GM19395 (cell line): ENCODE measurements at regions not wholly inside any gene's neighbourhood (a gene's known extent, or its start where the extent isn't known, plus 50 kb on each side); places are given as distances from the start of the nearest gene placed in this dataset.

Experiments used
- ATAC-seq: cut with Tn5 transposase; IDR thresholded peaks from one replicate; pipeline ENCODE4 v1.9.1; 2021; ENCODE audit warnings: mild to moderate bottlenecking, moderate library complexity; ENCODE audit not compliant: unreplicated experiment

DNA sequence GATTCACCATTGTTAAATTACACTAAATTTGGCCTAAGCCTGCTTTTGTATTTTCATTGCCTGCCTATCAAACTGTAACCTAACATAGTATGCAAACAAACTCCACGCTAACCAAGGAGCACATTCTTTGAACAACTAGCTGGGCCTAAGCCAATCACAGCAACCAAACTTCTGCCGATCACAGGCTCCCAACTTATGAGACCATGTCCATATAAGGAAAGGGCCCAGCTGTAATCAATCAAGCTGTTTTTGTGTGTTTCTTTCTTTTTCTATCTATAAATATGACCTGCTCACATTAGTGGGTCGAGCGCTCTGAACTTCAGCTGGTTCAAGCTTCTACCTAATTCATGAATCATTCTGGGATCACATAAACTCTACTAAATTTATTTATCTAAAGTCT lies 473.6 kb downstream of the SI start:
- ATAC-seq, result no peak

- no peak for ATAC-seq
These were observed 500.6 kb downstream of the SI start for GRCh38 chr3:164577667-164578210.

DNA sequence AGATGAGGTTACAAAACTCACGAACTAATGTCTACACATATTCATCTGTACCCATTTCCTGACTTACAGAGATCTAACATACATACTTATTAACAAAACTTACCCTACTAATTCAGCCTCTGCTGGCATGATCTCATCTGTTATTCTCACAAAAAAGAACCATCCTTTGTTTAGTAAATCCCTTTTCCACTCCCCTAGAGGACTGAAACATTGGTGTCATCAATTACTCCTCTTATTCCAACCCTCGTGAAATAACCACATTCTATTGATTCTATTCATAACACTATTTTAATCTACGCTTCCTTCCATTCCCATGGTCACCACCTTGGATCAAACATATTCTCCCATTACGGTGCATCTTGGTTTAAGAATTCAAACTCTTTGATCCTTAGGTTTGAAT lies 505.9 kb downstream of the SI start:
- no peak for ATAC-seq

DNA sequence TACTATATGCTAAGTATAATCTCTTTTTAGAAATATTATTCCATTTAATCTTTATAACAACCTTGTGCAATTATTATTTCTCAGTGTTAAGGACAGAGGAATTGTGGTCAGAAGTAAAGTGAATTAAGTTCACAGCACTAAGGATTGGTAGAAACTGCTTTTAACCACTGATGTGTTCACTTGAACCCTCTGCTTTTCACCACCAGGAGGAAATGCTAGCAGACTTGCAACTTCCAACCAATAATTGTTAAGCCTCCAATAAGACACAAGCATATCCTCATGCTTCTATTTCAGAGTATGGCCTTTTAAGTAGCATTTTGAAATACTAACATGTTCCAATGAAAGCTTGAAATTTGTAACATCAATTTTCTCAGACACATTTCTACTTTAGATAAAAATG lies 527.4 kb downstream of the SI start:
- ATAC-seq, result no peak

- no peak for ATAC-seq
These were observed 539.1 kb downstream of the SI start for GRCh38 chr3:164539215-164539614.

DNA sequence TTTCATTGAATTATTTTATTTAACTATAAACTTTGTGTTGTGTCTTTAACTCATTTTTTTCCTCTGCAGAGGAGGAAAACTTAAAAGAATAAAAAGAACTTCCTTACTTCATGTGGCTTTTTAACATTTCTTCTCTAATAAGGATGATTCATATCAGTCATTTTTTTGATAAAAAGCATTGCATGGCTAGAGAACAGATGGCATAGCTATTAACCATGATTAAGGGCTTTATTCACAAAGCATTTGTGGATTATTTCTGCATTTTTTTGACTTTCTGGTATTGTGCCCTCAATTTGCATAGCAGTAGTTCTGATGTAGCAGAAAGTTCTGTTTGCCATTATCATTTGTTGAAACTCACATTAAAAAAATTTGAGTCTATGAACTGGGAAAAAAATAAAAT lies 540.8 kb downstream of the SI start:
- ATAC-seq, result no peak

- ATAC-seq, result no peak
These were observed 545.0 kb downstream of the SI start for GRCh38 chr3:164533275-164533674.

GRCh38 chr3:164526250-164526649 lies 552.0 kb downstream of the SI start:
- no peak for ATAC-seq

DNA sequence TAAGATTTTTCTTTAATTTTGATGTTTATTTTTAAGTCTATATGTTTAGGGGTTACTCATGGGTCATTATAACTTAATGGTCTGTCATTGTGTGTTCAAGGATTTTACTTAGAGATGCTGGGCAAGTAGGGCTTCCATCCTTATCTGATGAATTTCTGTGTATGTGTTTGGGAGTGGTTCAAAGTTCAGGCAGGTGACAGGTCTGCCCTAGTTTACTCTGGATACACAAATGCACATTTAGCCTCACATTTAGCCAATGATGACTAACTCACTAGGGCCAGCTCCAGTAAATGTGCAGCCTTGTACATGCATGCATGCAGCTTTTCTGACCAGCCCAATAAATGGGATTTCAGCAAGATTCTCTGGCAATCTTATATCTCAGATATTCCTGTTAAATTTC lies 554.1 kb downstream of the SI start:
- ATAC-seq, result no peak

DNA sequence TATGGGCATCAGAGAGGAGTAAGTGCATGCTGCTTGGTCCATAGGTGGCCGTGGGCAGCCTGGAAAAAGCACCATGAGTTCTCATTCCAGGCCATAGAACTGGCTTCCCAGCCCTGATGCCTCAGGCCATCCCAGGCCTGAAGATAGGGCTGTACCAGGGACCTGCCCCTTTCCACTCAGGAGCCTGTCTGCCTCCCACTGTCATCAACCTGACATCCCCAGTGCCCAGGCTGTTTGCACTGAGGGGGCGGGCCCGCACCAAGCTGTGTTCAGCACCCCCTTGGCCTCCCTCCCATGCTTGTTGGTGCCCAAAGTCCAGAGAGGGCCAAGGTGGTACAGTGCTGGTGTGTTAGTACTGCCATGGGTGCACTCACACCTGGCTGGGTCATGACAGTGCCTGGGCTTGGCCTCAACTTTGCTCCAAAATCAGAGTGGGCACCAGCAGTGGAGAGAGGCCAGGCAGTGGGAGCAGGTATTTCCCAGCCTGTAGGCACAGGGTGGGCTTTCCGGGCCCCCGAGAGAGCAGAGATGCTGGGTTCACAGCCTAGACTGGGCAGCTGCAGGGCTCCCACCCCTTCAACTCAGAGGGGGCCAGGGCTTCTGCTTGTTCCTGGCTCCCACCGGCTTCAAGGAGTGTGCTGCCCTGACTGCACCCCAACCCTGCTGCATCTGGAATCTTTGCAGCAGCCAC lies 556.1 kb downstream of the SI start:
- ATAC-seq, result no peak

- ATAC-seq, result no peak
These were observed 556.7 kb downstream of the SI start for GRCh38 chr3:164521644-164522043.

DNA sequence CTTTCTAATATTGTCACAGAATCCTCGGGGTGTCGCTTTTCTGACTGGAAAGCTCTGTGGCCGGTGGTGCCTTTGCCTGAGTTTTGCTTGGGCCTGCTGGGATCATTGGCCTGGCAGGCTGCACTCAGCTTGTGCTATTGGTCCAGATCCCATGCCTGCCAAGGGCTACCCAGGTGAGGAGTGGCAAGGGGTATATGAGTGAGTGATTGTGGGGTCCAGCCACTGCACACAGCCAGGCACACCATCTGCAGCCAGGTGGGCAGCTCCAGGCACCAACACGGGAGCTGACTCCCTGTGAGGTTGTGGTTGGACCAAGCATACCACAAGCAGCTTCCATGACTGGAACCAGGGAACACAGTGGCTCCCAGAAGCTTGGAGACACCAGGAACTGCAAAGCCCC lies 557.2 kb downstream of the SI start:
- no peak for ATAC-seq

DNA sequence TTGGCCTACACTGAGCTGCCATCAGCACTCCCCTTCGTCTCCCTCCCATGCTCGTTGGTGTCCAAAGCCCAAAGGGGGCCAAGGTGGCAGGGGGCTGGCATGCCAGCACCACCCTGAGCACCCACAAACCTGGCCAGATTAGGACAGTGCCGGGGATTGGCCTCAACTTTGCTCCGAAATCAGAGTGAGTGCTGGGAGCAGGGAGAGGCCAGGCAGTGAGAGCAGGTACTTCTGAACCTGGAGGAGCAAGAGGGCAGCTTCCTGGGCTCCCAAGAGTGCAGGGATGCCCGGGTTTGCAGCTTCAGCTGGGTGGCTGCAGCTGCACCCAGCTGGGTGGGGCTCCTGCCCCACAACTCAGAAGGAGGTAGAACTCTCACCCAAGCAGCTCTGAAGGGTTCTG lies 563.0 kb downstream of the SI start:
- ATAC-seq, result no peak

GRCh38 chr3:164514576-164514975 lies 563.7 kb downstream of the SI start:
- no peak for ATAC-seq

DNA sequence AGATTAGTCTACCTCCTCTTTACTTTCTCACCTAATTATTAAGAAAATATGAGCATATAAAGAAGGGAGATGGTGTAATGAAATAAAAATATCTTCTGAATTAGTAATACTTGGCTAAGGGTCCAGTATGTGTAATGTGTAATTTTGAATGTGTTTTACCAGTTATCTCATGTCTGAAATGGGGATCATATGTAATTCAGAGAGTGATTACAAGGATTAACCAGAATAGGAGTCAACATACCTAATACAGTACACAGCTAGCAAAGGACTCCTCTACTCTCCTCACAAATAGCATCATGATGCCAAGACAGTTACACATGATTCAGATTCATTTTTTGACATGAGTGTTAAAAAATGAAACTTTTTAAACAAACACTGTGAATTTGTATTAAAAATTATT lies 570.4 kb downstream of the SI start:
- ATAC-seq, result no peak

GRCh38 chr3:164498917-164499316 lies 579.4 kb downstream of the SI start:
- ATAC-seq, result no peak

DNA sequence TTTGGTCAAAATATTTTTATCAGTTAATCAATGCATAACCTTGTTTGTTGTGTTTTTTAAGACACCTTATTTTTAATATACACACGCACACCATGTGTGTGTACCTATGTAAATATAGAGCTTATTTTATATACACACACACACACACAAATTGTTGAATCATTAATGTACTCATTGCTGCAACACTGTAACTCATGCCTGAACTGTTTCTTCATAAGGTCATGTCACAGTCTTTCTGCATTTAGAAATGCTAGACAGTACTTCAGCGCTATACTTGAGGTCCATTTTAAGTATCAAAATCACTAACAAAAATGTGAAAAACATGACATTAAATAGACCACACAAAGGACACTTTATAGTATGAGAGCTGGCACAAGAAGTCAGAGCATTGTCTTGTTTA lies 589.4 kb downstream of the SI start:
- no peak for ATAC-seq

DNA sequence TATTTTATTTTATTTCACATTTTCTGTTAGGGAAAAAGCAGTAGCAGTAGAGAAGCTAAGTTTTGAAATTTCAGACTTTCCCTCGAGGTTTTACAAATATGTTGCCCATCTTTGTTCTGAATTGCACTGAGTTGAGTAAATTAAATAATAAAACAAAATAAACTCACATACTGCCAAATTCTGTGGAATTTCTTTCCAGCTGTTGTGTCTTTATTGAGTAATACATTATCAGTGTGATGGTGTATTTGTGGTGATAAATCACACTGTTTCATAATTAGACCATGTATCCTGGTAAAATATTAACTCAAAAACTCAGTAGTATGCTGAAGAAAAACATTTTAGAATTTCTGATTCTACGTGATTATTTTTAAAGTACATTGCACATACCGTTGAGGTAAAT lies 592.1 kb downstream of the SI start:
- no peak for ATAC-seq

GRCh38 chr3:164479978-164480377 lies 598.3 kb downstream of the SI start:
- ATAC-seq, result no peak

GRCh38 chr3:164479406-164479805 lies 598.9 kb downstream of the SI start:
- ATAC-seq, result no peak

- ATAC-seq, result no peak
These were observed 600.0 kb downstream of the SI start for GRCh38 chr3:164478323-164478722.

- ATAC-seq, result no peak
These were observed 600.9 kb downstream of the SI start for GRCh38 chr3:164477403-164477802.

GRCh38 chr3:164476631-164477030 lies 601.7 kb downstream of the SI start:
- no peak for ATAC-seq
